SK-N-SH (cell line): ENCODE measurements at regions not wholly inside any gene's neighbourhood (a gene's known extent, or its start where the extent isn't known, plus 50 kb on each side); places are given as distances from the start of the nearest gene placed in this dataset.

Experiments used
- RAD21 ChIP-seq: IDR thresholded peaks from 2 replicates; pipeline ENCODE4 v1.6.1; 2012; ENCODE audit warnings: mild to moderate bottlenecking, low read length
- TF ChIP-seq, protein P1 (sequence below): IDR thresholded peaks from 2 replicates; pipeline ENCODE4 v1.4.0; 2012; ENCODE audit warnings: low read depth
- TF ChIP-seq, protein P2 (sequence below): IDR thresholded peaks from 2 replicates; pipeline ENCODE4 v1.6.1; 2012; ENCODE audit warnings: mild to moderate bottlenecking, low read depth, low read length, moderate library complexity
- TF ChIP-seq, protein P3 (sequence below): fragments of 200-600 bp; sonication (generic); IDR thresholded peaks from 2 replicates; pipeline ENCODE4 v1.6.1; 2017; ENCODE audit warnings: antibody characterized with exemption, mild to moderate bottlenecking, moderate library complexity

DNA sequence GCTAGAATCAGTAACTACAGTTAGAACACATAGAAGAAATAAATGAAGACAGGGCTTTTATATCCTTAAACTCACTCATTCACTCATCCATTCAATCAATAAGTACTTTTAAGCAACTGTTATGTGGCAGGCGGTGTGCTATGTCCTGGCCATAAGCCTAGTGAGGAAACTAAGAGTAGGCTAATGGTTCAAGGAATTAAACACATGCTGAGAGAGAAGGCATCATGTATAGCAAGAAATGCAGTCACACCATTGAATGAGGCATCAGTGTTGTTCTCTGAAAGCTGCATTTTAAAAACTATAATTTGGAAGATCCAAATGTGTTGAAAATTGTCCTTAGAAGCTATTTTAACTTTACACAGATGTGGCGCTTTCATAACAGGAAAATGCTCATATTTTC is 86.5 kb upstream of the DTNA start:
- TF ChIP-seq, protein P1, sequence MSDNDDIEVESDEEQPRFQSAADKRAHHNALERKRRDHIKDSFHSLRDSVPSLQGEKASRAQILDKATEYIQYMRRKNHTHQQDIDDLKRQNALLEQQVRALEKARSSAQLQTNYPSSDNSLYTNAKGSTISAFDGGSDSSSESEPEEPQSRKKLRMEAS, result no peak
- TF ChIP-seq, protein P2, sequence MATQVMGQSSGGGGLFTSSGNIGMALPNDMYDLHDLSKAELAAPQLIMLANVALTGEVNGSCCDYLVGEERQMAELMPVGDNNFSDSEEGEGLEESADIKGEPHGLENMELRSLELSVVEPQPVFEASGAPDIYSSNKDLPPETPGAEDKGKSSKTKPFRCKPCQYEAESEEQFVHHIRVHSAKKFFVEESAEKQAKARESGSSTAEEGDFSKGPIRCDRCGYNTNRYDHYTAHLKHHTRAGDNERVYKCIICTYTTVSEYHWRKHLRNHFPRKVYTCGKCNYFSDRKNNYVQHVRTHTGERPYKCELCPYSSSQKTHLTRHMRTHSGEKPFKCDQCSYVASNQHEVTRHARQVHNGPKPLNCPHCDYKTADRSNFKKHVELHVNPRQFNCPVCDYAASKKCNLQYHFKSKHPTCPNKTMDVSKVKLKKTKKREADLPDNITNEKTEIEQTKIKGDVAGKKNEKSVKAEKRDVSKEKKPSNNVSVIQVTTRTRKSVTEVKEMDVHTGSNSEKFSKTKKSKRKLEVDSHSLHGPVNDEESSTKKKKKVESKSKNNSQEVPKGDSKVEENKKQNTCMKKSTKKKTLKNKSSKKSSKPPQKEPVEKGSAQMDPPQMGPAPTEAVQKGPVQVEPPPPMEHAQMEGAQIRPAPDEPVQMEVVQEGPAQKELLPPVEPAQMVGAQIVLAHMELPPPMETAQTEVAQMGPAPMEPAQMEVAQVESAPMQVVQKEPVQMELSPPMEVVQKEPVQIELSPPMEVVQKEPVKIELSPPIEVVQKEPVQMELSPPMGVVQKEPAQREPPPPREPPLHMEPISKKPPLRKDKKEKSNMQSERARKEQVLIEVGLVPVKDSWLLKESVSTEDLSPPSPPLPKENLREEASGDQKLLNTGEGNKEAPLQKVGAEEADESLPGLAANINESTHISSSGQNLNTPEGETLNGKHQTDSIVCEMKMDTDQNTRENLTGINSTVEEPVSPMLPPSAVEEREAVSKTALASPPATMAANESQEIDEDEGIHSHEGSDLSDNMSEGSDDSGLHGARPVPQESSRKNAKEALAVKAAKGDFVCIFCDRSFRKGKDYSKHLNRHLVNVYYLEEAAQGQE, result no peak
- TF ChIP-seq RAD21, result no peak
- TF ChIP-seq, protein P3, sequence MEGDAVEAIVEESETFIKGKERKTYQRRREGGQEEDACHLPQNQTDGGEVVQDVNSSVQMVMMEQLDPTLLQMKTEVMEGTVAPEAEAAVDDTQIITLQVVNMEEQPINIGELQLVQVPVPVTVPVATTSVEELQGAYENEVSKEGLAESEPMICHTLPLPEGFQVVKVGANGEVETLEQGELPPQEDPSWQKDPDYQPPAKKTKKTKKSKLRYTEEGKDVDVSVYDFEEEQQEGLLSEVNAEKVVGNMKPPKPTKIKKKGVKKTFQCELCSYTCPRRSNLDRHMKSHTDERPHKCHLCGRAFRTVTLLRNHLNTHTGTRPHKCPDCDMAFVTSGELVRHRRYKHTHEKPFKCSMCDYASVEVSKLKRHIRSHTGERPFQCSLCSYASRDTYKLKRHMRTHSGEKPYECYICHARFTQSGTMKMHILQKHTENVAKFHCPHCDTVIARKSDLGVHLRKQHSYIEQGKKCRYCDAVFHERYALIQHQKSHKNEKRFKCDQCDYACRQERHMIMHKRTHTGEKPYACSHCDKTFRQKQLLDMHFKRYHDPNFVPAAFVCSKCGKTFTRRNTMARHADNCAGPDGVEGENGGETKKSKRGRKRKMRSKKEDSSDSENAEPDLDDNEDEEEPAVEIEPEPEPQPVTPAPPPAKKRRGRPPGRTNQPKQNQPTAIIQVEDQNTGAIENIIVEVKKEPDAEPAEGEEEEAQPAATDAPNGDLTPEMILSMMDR, result no peak
